Activated CD4-positive, CD25-positive, alpha-beta regulatory T cell treated with anti-CD3 and anti-CD28 coated beads, Interleukin-2, amount 50 U/mL, for 16 hours (primary cell): ENCODE measurements at regions not wholly inside any gene's neighbourhood (a gene's known extent, or its start where the extent isn't known, plus 50 kb on each side); places are given as distances from the start of the nearest gene placed in this dataset.

ENCODE experiments used
- DNase-seq: peaks from one replicate; pipeline ENCODE4 v3.0.0-alpha.2; 2020; ENCODE audit warnings: low read depth, low spot score

- DNase-seq, result no peak
These were observed 270.0 kb upstream of the TLE4 start for GRCh38 chr9:79301551-79302391.

GRCh38 chr9:79302569-79302968 lies 269.2 kb upstream of the TLE4 start:
- no peak for DNase-seq

GRCh38 chr9:79308012-79308411 lies 263.8 kb upstream of the TLE4 start:
- DNase-seq, result no peak

GRCh38 chr9:79312686-79313421 lies 258.9 kb upstream of the TLE4 start:
- no peak for DNase-seq

GRCh38 chr9:79325501-79325900 lies 246.3 kb upstream of the TLE4 start:
- DNase-seq, result no peak

- DNase-seq, result no peak
These were observed 241.9 kb upstream of the TLE4 start for GRCh38 chr9:79329861-79330260.

GRCh38 chr9:79334001-79334400 lies 237.8 kb upstream of the TLE4 start:
- DNase-seq, result no peak

- DNase-seq, result no peak
These were observed 237.1 kb upstream of the TLE4 start for GRCh38 chr9:79334711-79335110.

GRCh38 chr9:79335987-79336386 lies 235.8 kb upstream of the TLE4 start:
- DNase-seq, result no peak

- no peak for DNase-seq
These were observed 230.2 kb upstream of the TLE4 start for GRCh38 chr9:79341561-79341960.

- no peak for DNase-seq
These were observed 225.3 kb upstream of the TLE4 start for GRCh38 chr9:79346350-79347020.

GRCh38 chr9:79352322-79352721 lies 219.4 kb upstream of the TLE4 start:
- no peak for DNase-seq

- no peak for DNase-seq
These were observed 217.8 kb upstream of the TLE4 start for GRCh38 chr9:79353856-79354520.

- no peak for DNase-seq
These were observed 214.6 kb upstream of the TLE4 start for GRCh38 chr9:79357194-79357593.

GRCh38 chr9:79357616-79358015 lies 214.1 kb upstream of the TLE4 start:
- DNase-seq, result no peak

GRCh38 chr9:79360387-79361347 lies 211.1 kb upstream of the TLE4 start:
- no peak for DNase-seq

GRCh38 chr9:79362100-79363081 lies 209.4 kb upstream of the TLE4 start:
- DNase-seq, result no peak

- DNase-seq, result no peak
These were observed 202.1 kb upstream of the TLE4 start for GRCh38 chr9:79369676-79370075.

GRCh38 chr9:79371301-79371700 lies 200.5 kb upstream of the TLE4 start:
- DNase-seq, result no peak
